GM03348 (cell line): ENCODE measurements at regions not wholly inside any gene's neighbourhood (a gene's known extent, or its start where the extent isn't known, plus 50 kb on each side); places are given as distances from the start of the nearest gene placed in this dataset.

ENCODE experiments used
- DNase-seq: peaks from one replicate; pipeline ENCODE4 v3.0.0; 2012; ENCODE audit warnings: low spot score

DNA sequence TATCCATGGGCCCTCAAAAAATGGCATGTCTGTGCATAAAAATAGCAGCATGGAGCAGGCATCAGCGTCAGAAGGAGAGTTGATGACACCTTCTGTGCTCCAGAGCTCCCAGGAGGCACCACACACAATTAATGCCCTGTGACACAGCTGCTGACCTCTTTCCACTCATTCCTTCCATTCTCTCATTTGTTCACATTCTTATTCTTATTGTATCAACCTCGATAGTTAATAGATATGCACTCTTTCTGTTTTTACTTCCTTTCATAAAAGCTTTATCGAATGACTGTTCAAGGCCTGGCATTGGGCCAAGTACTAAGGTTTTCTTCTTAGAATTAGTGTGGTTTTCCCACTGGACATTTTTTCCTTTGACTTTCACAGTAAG lies 266.0 kb upstream of the MTNR1B start:
- DNase-seq, result peak; percentile 9

GRCh38 chr11:92707173-92707619 lies 262.3 kb upstream of the MTNR1B start:
- DNase-seq, result peak; percentile 20

- DNase-seq, result peak; percentile 10
These were observed 261.8 kb upstream of the MTNR1B start for GRCh38 chr11:92707665-92708064.

DNA sequence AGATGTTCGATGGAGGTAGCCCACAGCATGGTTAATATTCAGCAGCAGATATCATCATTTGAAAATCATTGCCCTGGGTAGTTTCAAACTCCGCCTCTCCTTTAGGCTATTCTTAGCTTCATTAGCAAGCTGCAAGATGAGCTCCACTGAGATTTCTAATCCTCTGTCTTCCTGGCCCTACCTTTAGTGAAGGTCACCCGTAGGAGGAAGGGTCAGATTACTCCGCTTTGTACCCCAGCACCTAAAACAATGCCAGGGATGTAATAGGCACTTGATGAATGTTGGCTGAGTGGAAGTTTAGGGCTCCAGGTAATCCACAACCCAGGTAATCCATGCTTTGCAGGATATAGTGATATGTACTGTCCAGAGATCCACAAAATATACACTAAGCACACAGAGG lies 260.1 kb upstream of the MTNR1B start:
- DNase-seq, result no peak

GRCh38 chr11:92711926-92712325 lies 257.5 kb upstream of the MTNR1B start:
- DNase-seq, result peak; percentile 7

DNA sequence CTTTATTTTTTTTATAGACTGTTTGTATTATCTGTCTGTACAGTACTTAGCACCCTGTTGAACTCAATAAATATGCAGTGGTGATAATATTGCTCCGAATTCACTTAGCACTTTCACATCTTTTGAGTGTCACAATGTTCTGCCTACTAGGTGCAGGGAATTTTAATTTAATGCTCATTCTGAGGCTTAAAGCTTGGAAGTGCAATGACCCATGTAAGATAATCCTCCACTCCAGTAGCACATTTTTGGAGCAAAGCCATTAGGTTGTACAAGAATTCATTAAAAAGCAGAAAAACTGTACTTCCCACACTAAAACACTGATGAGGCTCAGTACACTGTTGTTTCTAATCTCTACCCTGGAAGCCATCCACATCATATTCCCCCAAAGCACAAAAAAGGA lies 255.3 kb upstream of the MTNR1B start:
- DNase-seq, result no peak

DNA sequence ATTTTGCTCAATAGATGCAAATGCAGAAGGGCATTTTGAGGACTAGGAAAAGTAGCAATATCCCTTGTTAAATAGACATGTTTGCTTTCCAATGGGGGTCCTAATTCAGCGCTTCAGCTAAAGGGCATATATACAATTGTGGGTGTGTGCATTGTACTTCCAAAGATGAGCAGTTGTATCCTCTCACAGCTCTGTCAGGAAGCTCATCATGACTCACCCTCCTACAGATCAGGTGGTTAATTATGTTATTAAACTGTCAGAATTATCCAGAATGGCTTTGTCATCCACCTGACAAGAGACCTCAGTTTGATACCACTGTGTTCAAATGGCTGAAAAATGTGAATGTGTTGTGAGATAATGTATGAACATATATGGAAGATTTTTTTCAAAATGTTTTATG lies 252.2 kb upstream of the MTNR1B start:
- DNase-seq, result no peak

DNA sequence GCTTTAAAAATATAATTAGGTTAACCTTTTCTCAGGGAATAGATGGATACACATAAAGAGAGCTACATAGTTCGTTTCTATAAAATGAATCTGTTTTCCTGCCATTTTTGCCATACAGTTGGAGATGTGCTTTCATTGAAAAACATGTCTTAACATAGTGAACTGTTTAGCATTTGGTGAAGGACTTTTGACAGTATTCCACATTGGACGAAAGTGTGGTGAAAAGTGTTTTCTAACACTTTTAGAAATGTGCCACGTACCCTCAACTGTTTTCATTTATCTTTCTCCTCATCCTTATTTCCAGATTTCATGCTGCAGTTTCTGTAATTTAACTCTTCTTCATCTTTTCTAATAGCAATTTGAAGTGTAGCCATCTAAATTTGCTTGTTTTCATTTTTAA lies 249.1 kb upstream of the MTNR1B start:
- no peak for DNase-seq

- DNase-seq, result no peak
These were observed 244.1 kb upstream of the MTNR1B start for GRCh38 chr11:92725352-92725751.

GRCh38 chr11:92727123-92727522 lies 242.3 kb upstream of the MTNR1B start:
- no peak for DNase-seq

GRCh38 chr11:92727769-92728168 lies 241.7 kb upstream of the MTNR1B start:
- no peak for DNase-seq

- no peak for DNase-seq
These were observed 240.8 kb upstream of the MTNR1B start for GRCh38 chr11:92728628-92729027.

DNA sequence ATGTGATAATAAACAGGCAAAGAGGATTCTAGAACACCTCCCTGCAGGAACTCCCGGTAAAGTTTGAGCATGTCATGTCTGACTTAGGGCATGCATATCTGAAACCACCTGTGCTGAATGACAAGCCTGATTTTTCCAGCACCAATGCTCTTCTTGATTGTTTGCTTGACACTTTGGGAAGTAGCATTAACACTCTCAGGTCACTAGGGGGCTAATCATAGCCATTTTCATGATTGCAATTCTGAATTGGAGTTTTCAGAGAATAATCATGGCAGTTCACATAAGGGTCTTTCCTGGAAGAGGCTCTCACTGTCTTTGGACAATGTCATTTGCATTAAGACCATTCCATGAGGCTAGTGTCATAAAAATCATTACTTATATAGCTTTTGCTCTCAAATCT lies 234.4 kb upstream of the MTNR1B start:
- peak; percentile 19 for DNase-seq

DNA sequence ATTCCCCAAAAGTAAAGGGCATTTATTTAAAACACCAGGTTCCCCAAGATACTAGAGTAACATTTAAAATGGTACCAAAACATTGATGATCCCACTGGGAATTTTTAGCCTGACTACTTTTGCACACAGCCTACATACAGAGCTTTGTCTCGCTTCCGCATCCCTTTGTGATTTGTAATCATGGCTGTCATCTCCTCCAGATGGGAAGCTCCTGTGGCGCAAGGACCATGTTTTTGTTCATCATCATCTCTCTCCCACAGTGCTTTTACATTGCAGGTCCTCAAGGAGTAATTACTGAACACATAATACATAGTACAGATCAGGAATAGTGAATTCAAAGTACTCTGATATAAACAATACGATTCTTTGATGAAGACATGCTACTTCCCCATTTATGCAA lies 231.2 kb upstream of the MTNR1B start:
- no peak for DNase-seq

- DNase-seq, result peak; percentile 56
These were observed 230.4 kb upstream of the MTNR1B start for GRCh38 chr11:92739041-92739440.

DNA sequence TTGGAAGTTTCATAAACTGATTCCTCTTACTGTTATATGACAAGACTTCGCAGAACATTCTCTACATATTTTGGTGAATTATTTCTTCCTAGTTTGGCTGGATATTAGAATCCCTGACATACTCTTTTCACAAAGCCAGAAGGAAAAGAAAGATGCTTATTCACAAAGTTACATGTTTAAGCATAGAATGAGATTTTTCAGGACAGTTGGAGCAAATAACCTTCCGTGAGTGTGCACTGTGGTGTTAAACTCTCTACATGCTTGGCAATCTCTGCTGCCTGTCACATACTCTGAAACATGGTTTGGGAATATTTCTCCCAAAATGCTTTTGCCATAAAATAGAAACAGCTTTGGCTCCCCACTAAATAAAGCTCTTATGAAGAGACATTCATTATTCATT lies 230.0 kb upstream of the MTNR1B start:
- DNase-seq, result peak; percentile 5

GRCh38 chr11:92740276-92740675 lies 229.2 kb upstream of the MTNR1B start:
- peak; percentile 8 for DNase-seq

DNA sequence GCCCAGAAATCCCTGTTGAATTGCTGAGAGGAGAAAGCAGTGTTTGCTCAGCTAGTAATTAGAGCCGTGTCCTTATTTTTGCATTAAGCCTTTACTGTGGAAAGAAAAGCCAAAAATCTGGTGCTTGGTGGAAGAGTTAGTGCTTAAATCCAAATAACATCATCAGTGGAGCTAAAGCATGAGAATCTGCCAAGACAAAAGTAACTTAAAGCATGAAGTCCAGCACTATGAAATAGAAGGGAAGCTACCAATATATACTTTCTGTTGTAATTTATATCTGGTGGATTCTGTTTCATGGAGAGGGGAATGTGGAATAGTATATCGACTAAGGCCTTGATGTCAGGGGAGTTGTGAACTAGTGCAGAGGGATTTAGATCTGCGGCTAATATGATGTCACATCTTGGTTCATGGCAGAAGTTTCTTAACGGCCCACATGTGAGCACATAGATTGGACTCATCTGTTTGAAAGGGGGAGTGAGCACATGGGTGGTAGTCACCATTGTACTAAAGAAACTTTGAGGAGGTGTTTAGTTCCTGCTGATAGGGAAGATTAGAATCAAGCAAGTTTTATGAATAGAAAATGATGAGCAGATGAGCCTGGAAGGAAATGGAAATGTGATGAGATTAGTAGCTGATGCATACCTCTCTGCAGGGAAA lies 224.4 kb upstream of the MTNR1B start:
- DNase-seq, result no peak

- DNase-seq, result no peak
These were observed 218.7 kb upstream of the MTNR1B start for GRCh38 chr11:92750794-92751193.

- DNase-seq, result no peak
These were observed 217.9 kb upstream of the MTNR1B start for GRCh38 chr11:92751594-92751993.

DNA sequence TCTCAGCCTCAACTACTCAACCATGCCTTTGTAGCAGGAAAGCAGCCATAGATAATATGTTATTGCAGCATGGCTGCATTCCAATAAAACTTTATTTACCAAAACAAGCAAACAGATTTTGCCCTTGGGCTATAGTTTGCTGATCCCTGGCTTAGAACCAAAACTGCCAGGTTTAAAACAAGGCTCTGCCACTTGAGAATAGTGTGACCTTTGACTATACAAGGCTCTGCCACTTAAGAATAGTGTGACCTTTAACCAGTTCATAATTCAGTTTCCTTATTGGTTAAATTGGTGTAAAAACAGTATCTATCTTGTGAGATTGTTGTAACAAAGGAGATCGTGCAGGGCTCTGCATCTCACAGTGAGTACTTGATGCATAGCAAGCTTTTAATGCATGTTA lies 217.3 kb upstream of the MTNR1B start:
- DNase-seq, result no peak

GRCh38 chr11:92753161-92753560 lies 216.3 kb upstream of the MTNR1B start:
- peak; percentile 17 for DNase-seq

- peak; percentile 12 for DNase-seq
These were observed 211.1 kb upstream of the MTNR1B start for GRCh38 chr11:92758241-92758780.

DNA sequence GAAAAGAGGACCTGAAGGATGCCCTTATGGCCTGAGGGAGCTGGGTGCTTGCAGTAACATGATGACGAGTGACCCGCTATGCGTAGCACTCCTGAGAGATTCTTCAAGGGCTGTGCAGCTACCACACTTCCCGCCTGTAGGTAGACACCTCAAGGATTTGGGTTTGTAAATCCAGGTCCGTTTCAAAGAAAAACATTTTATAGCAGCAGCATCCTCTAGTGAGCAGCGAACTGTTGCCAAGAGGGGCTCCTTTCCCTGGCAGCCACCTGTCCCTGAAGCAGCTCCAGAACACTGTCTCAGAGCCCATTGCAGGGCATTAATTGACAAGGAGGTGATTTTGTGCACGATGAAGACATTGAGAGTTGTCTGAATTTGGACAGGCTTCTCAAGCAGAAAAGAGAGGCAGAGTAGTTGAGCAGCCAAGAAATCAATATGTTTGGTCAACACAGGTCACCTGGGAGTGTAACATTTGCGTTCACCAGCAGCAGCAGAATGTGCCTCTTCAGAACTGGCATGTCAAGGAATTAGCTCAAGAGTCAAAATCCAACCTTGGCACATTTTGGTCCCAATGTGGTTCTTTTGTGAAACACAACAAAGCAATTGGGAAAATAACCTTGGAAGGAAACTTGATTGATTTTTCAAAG lies 209.8 kb upstream of the MTNR1B start:
- DNase-seq, result no peak
